Psoas muscle (tissue), 7 donors: ENCODE measurements at regions not wholly inside any gene's neighbourhood (a gene's known extent, or its start where the extent isn't known, plus 50 kb on each side); places are given as distances from the start of the nearest gene placed in this dataset.
"Not testable (repeated sequence)": the region's sequence is repeated elsewhere in the genome, so short reads cannot be mapped to it uniquely, and the experiment has no call there.

Experiments
- ATAC-seq, 4 donors: fragments of 200-7000 bp; cut with Tn5 transposase; one replicate each; pipeline ENCODE4 v1.9.1; 2020; ENCODE audit warnings: moderate library complexity in 3 of 4, mild to moderate bottlenecking in 2 of 4
- DNase-seq, 2 donors: peaks; one replicate each; pipeline ENCODE4 v3.0.0-alpha.2; 2020
- H3K27ac ChIP-seq: fragments of 200-600 bp; one replicate; pipeline ENCODE4 v1.8.0; 2022
- H3K27me3 ChIP-seq, 3 donors: fragments of 200-600 bp in 1 of 3; one replicate each; pipeline versions ENCODE4 v1.6.1 to v1.8.0; 2013 to 2022; ENCODE audit warnings: low read length in 2 of 3, mild to moderate bottlenecking in 2 of 3, moderate library complexity in 1 of 3; ENCODE audit not compliant: insufficient read depth in 3 of 3
- H3K36me3 ChIP-seq, 2 donors: fragments of 200-600 bp in 1 of 2; one replicate each; pipeline versions ENCODE4 v1.6.1 to v1.8.0; 2013 to 2022; ENCODE audit warnings: low read depth in 1 of 2, mild to moderate bottlenecking in 1 of 2, moderate library complexity in 1 of 2; ENCODE audit not compliant: insufficient read depth in 1 of 2
- H3K4me1 ChIP-seq: fragments of 200-600 bp; one replicate; pipeline ENCODE4 v1.8.0; 2022
- H3K4me3 ChIP-seq: fragments of 200-600 bp; one replicate; pipeline ENCODE4 v1.8.0; 2022; ENCODE audit warnings: mild to moderate bottlenecking
- H3K9me3 ChIP-seq: fragments of 200-600 bp; one replicate; pipeline ENCODE4 v1.8.0; 2022
- CTCF ChIP-seq: fragments of 200-600 bp; IDR thresholded peaks from one replicate; pipeline ENCODE4 v1.8.0; 2022; ENCODE audit warnings: antibody characterized with exemption
- WGBS, 3 donors: extraction: QIAGEN DNeasy Blood & Tissue Kit; methylation state at CpG; one replicate each; pipeline versions ENCODE4 v1.1.6 to v1.1.7; 2013; 5-methylcytosine and 5-hydroxymethylcytosine counted together
- intact Hi-C, 2 donors: fragments of 100-400 bp; cut with DNase I; formaldehyde crosslinking; loops; one replicate each; pipeline versions ENCODE4 v1.11.0 to v1.14.2; 2022
- donor health status: healthy with polysubstance abuse.
- donor health status: DM: no; HTN: no; CAD: no; lungs with moderate emphysema.
- donor health status: Bipolar disorder and iron deficiency.
- donor health status: healthy.
- donor health status: DM: yes; HTN: yes; CAD: no.
- donor health status: DM: no; HTN: no; CAD: no.
- donor health status: DM: yes; HTN: yes; CAD: no.

- no peaks in the 10 kb centered on the region for H3K36me3 ChIP-seq
- no peak for ATAC-seq
- DNase-seq: no peak
- no peak overlapping the region for H3K4me3 ChIP-seq
- H3K9me3 ChIP-seq: no peaks in the 10 kb centered on the region
- no peak overlapping the region for H3K27ac ChIP-seq
- H3K27me3 ChIP-seq: no peaks in the 10 kb centered on the region
- no peaks in the 10 kb centered on the region for H3K4me1 ChIP-seq
- 90 to 91% (median 91%) methylated on average over 9 of the region's 9 CpGs for WGBS, 3 donors
- no peak for TF ChIP-seq CTCF
- intact Hi-C loops: no loop called here
These were observed 97.2 kb downstream of the KDR start for GRCh38 chr4:55028196-55028595.

- ATAC-seq (no peak), DNase-seq (no peak)
- Histone ChIP-seq H3K9me3 (no peaks in the 10 kb centered on the region), H3K4me3 (no peak overlapping the region), H3K4me1 (no peaks in the 10 kb centered on the region), H3K36me3 (no peaks in the 10 kb centered on the region), H3K27ac (no peak overlapping the region), H3K27me3 (no peaks in the 10 kb centered on the region)
- intact Hi-C loops: no loop called here
- no peak for TF ChIP-seq CTCF
- 77 to 94% (median 83%) methylated on average over 2 of the region's 2 CpGs for WGBS, 3 donors
These were observed 97.8 kb downstream of the KDR start for GRCh38 chr4:55027596-55027995.

GRCh38 chr4:55025456-55025855, 99.9 kb downstream of the KDR start:
- H3K27ac ChIP-seq, H3K27me3 ChIP-seq, ATAC-seq, H3K4me3 ChIP-seq, DNase-seq, intact Hi-C loops, H3K9me3 ChIP-seq, H3K4me1 ChIP-seq, H3K36me3 ChIP-seq: not testable (repeated sequence)
- WGBS, 3 donors: 61 to 63% (median 61%) methylated on average over 6 of the region's 6 CpGs

GRCh38 chr4:55023030-55023429, 102.4 kb downstream of the KDR start:
- 98% methylated on average over 2 of the region's 2 CpGs for WGBS, 3 donors
- Histone ChIP-seq H3K27ac (no peak overlapping the region), H3K4me3 (no peak overlapping the region), H3K4me1 (no peaks in the 10 kb centered on the region), H3K27me3 (no peaks in the 10 kb centered on the region), H3K9me3 (no peaks in the 10 kb centered on the region), H3K36me3 (no peaks in the 10 kb centered on the region)
- no peak for TF ChIP-seq CTCF
- intact Hi-C loops: no loop called here
- ATAC-seq: no peak
- no peak for DNase-seq

- H3K9me3 ChIP-seq: no peaks in the 10 kb centered on the region
- H3K27ac ChIP-seq: no peak overlapping the region
- ATAC-seq: no peak
- no peaks in the 10 kb centered on the region for H3K27me3 ChIP-seq
- H3K36me3 ChIP-seq: no peaks in the 10 kb centered on the region
- 31 to 53% (median 52%) methylated on average over 1 of the region's 1 CpG for WGBS, 3 donors
- DNase-seq: no peak
- TF ChIP-seq CTCF: no peak
- no peaks in the 10 kb centered on the region for H3K4me1 ChIP-seq
- no peak overlapping the region for H3K4me3 ChIP-seq
- intact Hi-C loops: no loop called here
These were observed 104.2 kb downstream of the KDR start for GRCh38 chr4:55021214-55021613.
